ENCODE measurements at regions not wholly inside any gene's neighbourhood (a gene's known extent, or its start where the extent isn't known, plus 50 kb on each side); places are given as distances from the start of the nearest gene placed in this dataset.

- TF ChIP-seq SIN3A (IDR thresholded peaks at IDR 0.05; ENCODE audit: borderline replicate concordance, insufficient read depth, low read length) (no peak), POLR2AphosphoS5 (IDR thresholded peaks at IDR 0.05; ENCODE audit: low read depth, low read length) (no peak), REST (IDR thresholded peaks at IDR 0.05; ENCODE audit: insufficient read depth in 1 of 2, low read depth in 2 of 2, low read length in 2 of 2) (no peak), TAF1 (IDR thresholded peaks at IDR 0.05; ENCODE audit: borderline replicate concordance, insufficient read depth, low read length) (no peak)
Observed at GRCh38 chr14:85313560-85314207, 216.3 kb upstream of the FLRT2 start.
